A549 (cell line): ENCODE measurements at regions not wholly inside any gene's neighbourhood (a gene's known extent, or its start where the extent isn't known, plus 50 kb on each side); places are given as distances from the start of the nearest gene placed in this dataset.
A peak's percentile ranks its signal among the peaks of the same experiment; 100 is the strongest.

Experiments
- ATAC-seq, 2 experiments: fragments of 200-7000 bp in 1 of 2; fragments of >200 bp in 1 of 2; cut with Nextera tagmentation in 1 of 2; cut with Tn5 transposase in 1 of 2; 3 replicates each; pipeline versions ENCODE4 v1.8.0 to v1.9.1; 2018 to 2020; ENCODE audit warnings: mild to moderate bottlenecking in 1 of 2, moderate library complexity in 1 of 2
- CTCF ChIA-PET: fragments of 300-600 bp; sonication (Branson Sonifier 250); formaldehyde crosslinking; extraction: SDS; loops from one replicate; lab custom pipeline; 2021; ENCODE audit warnings: antibody characterized with exemption, inconsistent platforms; lab: Yijun Ruan, JAX
- POLR2A ChIA-PET: fragments of 350-600 bp; formaldehyde crosslinking; extraction: SDS; loops from one replicate; lab custom pipeline; 2021; ENCODE audit warnings: antibody characterized with exemption, inconsistent platforms; lab: Yijun Ruan, JAX
- DNase-seq, 2 experiments: peaks; one replicate each; pipeline versions ENCODE4 v3.0.0 to v3.0.0-alpha.2; 2011 to 2016; ENCODE audit warnings: low read depth in 1 of 2, low spot score in 1 of 2
- FAIRE-seq: peaks from 2 replicates; lab custom pipeline; 2011; peaks lifted over from hg19 to GRCh38; lab: Jason Lieb, UNC
- H3K27ac ChIP-seq, 2 experiments: fragments of >200 bp; sonication (Bioruptor Twin); formaldehyde crosslinking; 3 replicates each; pipeline ENCODE4 v1.5.1; 2016 to 2017
- H3K4me1 ChIP-seq: fragments of >200 bp; sonication (Bioruptor Twin); formaldehyde crosslinking; 3 replicates; pipeline ENCODE4 v1.6.1; 2016
- H3K4me2 ChIP-seq: fragments of >200 bp; sonication (Bioruptor Twin); formaldehyde crosslinking; 3 replicates; pipeline ENCODE4 v1.6.1; 2016
- H3K4me3 ChIP-seq: fragments of >200 bp; sonication (Bioruptor Twin); formaldehyde crosslinking; 3 replicates; pipeline ENCODE4 v1.5.1; 2016
- H3K9me3 ChIP-seq: fragments of >200 bp; sonication (Bioruptor Twin); formaldehyde crosslinking; 3 replicates; pipeline ENCODE4 v1.6.1; 2016
- CHD4 ChIP-seq: fragments of 200-600 bp; sonication (generic); IDR thresholded peaks from 2 replicates; pipeline ENCODE4 v1.6.1; 2016; ENCODE audit warnings: antibody characterized with exemption, mild to moderate bottlenecking, borderline replicate concordance
- ESRRA ChIP-seq: fragments of 150-350 bp; IDR thresholded peaks from 2 replicates; pipeline ENCODE4 v1.6.1; 2014; ENCODE audit warnings: mild to moderate bottlenecking, low read length, borderline replicate concordance
- GATA3 ChIP-seq: IDR thresholded peaks from 2 replicates; pipeline ENCODE4 v1.6.1; 2012; ENCODE audit warnings: borderline replicate concordance
- HOXB13 ChIP-seq: fragments of 250-450 bp; sonication (Bioruptor Pico); IDR thresholded peaks from 2 replicates; pipeline ENCODE4 v1.5.0; 2020; ENCODE audit warnings: low read depth, mild to moderate bottlenecking, moderate library complexity
- JUN ChIP-seq, 2 experiments: fragments of >200 bp; sonication (Bioruptor Twin); formaldehyde crosslinking; IDR thresholded peaks; 2 replicates in 1 of 2; 3 replicates in 1 of 2; pipeline ENCODE4 v1.6.1; 2016 to 2017
- POLR2A ChIP-seq: IDR thresholded peaks from 2 replicates; pipeline ENCODE4 v1.6.1; 2012; ENCODE audit warnings: mild to moderate bottlenecking, low read length
- RAD21 ChIP-seq, 2 experiments: fragments of >200 bp in 1 of 2; sonication (Bioruptor Twin) in 1 of 2; formaldehyde crosslinking in 1 of 2; IDR thresholded peaks in 1 of 2; conservative IDR thresholded peaks in 1 of 2; 2 replicates in 1 of 2; 3 replicates in 1 of 2; pipeline ENCODE4 v1.6.1; 2012 to 2018; ENCODE audit warnings: inconsistent platforms in 1 of 2
- RARB ChIP-seq: fragments of 250-450 bp; sonication (Bioruptor Pico); IDR thresholded peaks from 2 replicates; pipeline ENCODE4 v1.8.0; 2021; ENCODE audit warnings: mild to moderate bottlenecking, moderate library complexity
- TFCP2L1 ChIP-seq: fragments of 250-450 bp; sonication (Bioruptor Pico); IDR thresholded peaks from 2 replicates; pipeline ENCODE4 v1.5.0; 2021; ENCODE audit warnings: mild to moderate bottlenecking
- TP53 ChIP-seq: fragments of 250-450 bp; sonication (Bioruptor Pico); IDR thresholded peaks from 2 replicates; pipeline ENCODE4 v1.5.0; 2021; ENCODE audit warnings: mild to moderate bottlenecking, moderate library complexity
- ZC3H11A ChIP-seq: fragments of 450-650 bp; IDR thresholded peaks from 2 replicates; pipeline ENCODE4 v1.6.1; 2014; ENCODE audit warnings: antibody characterized with exemption, mild to moderate bottlenecking
- WGBS: methylation state at CpG from one replicate; pipeline ENCODE4 v1.1.6; 2017; ENCODE audit errors: missing lambda C conversion rate; 5-methylcytosine and 5-hydroxymethylcytosine counted together
- TF ChIP-seq, protein P1 (sequence below): fragments of 200-600 bp; sonication (generic); IDR thresholded peaks from 2 replicates; pipeline ENCODE4 v1.6.1; 2016; ENCODE audit warnings: antibody characterized with exemption, mild to moderate bottlenecking, moderate library complexity
- TF ChIP-seq, protein P2 (sequence below): IDR thresholded peaks from 2 replicates; pipeline ENCODE4 v1.6.1; 2012; ENCODE audit warnings: low read depth, borderline replicate concordance
- TF ChIP-seq, protein P3 (sequence below): fragments of >200 bp; sonication (Bioruptor Twin); formaldehyde crosslinking; IDR thresholded peaks from 2 replicates; pipeline ENCODE4 v1.6.1; 2016

DNA sequence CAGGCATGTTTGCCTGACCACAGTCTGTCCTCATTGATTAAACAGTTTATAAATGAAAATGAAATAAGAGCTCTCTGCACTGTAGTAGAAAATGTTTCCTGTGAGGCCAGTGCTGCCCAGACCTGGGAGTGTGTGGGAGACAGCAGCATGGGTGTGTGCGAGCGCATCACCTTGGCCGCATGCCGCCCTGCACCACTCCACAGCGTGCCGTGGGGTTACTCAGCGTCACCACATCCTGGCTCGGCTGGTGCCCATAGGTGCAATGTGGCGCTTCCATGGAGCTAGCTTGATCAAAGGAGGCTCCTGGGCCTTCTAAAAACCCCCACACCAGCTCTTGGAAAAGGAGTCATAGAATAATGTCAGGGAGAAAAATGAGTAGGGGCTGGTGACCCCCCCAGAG, 76.0 kb upstream of the EPC2 start (continued):
- TF ChIP-seq, protein P1, sequence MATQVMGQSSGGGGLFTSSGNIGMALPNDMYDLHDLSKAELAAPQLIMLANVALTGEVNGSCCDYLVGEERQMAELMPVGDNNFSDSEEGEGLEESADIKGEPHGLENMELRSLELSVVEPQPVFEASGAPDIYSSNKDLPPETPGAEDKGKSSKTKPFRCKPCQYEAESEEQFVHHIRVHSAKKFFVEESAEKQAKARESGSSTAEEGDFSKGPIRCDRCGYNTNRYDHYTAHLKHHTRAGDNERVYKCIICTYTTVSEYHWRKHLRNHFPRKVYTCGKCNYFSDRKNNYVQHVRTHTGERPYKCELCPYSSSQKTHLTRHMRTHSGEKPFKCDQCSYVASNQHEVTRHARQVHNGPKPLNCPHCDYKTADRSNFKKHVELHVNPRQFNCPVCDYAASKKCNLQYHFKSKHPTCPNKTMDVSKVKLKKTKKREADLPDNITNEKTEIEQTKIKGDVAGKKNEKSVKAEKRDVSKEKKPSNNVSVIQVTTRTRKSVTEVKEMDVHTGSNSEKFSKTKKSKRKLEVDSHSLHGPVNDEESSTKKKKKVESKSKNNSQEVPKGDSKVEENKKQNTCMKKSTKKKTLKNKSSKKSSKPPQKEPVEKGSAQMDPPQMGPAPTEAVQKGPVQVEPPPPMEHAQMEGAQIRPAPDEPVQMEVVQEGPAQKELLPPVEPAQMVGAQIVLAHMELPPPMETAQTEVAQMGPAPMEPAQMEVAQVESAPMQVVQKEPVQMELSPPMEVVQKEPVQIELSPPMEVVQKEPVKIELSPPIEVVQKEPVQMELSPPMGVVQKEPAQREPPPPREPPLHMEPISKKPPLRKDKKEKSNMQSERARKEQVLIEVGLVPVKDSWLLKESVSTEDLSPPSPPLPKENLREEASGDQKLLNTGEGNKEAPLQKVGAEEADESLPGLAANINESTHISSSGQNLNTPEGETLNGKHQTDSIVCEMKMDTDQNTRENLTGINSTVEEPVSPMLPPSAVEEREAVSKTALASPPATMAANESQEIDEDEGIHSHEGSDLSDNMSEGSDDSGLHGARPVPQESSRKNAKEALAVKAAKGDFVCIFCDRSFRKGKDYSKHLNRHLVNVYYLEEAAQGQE = no peak
- TF ChIP-seq, protein P2, sequence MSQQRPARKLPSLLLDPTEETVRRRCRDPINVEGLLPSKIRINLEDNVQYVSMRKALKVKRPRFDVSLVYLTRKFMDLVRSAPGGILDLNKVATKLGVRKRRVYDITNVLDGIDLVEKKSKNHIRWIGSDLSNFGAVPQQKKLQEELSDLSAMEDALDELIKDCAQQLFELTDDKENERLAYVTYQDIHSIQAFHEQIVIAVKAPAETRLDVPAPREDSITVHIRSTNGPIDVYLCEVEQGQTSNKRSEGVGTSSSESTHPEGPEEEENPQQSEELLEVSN = no peak
- TF ChIP-seq POLR2A = no peak
- no peak for TF ChIP-seq ESRRA
- no peak for TF ChIP-seq TFCP2L1 (CRISPR knock-in tag)
- TF ChIP-seq ZC3H11A = no peak

DNA sequence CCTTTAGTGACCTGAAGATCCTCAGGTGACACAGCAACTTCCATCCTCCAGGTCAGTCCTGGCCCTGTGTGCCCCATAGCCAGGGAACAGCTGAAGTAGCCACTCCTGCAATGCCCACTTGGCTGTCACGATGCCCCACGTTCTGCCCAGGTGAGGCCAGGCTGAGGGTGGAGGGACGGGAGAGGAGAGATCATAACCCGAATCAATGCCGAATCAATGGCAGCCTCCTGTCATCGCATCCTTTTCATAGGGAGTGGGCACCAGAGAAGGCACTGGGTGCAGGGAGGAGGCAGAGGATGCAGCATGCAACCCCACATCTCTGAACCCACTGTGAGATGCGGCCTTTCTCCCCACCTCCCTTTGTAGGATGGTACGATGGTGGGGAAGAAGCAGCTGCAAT, 75.3 kb upstream of the EPC2 start:
- POLR2A ChIA-PET = no interaction called here
- WGBS = 59% methylated on average over 8 of the region's 8 CpGs
- CTCF ChIA-PET = no interaction called here
- FAIRE-seq = no peak
- H3K9me3 ChIP-seq = no peaks in the 10 kb centered on the region
- no peak overlapping the region for H3K4me3 ChIP-seq
- no peaks in the 10 kb centered on the region for H3K4me1 ChIP-seq
- DNase-seq = no peak
- ATAC-seq = no peak
- TF ChIP-seq CHD4 = no peak
- TF ChIP-seq RARB (CRISPR knock-in tag) = no peak
- TF ChIP-seq POLR2A = 0 out of 2 replicates have a peak, but pooled peaks have one; percentile 11
- no peak overlapping the region for H3K4me2 ChIP-seq
- no peak overlapping the region for H3K27ac ChIP-seq

DNA sequence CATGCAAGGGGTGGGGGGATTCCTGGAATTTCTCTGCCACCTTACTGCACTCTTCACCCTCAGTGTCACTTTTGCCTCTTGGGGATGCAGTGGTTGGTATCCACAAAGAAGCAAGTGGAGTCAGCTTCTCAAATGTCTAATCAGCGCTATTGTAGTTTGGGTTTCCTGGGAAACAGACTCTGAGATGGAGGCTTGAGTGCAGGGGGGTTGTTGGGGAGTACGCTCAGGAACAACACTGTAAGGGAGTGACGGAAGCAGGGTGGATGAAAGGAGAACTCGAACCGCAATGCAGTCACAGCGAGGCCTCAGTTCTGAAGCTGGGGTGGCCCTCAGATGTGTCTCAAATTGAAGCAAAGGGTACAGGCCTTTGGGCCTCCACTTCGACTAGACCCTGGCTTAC, 73.6 kb upstream of the EPC2 start:
- no peak overlapping the region for H3K27ac ChIP-seq
- TF ChIP-seq, protein P1 = no peak
- TF ChIP-seq GATA3 = no peak
- TF ChIP-seq JUN (IDR thresholded peaks at IDR 0.05) = no peak
- TF ChIP-seq, protein P3, sequence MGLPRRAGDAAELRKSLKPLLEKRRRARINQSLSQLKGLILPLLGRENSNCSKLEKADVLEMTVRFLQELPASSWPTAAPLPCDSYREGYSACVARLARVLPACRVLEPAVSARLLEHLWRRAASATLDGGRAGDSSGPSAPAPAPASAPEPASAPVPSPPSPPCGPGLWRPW = no peak
- no peak for TF ChIP-seq RAD21 (conservative IDR thresholded peaks at IDR 0.05 in 1 of 2, IDR thresholded peaks at IDR 0.05 in 1 of 2)
- TF ChIP-seq TP53 (CRISPR knock-in tag) = no peak
- TF ChIP-seq HOXB13 (CRISPR knock-in tag) = no peak
- WGBS = 52% methylated on average over 7 of the region's 7 CpGs
- no peaks in the 10 kb centered on the region for H3K4me1 ChIP-seq
- CTCF ChIA-PET = interaction anchor here (0.6 kb wide), 1 partner anchor 41 kb away, joined by 3 read pairs; no protein-coding TSS in a partner anchor
- POLR2A ChIA-PET = no interaction called here
- ATAC-seq (no peak), DNase-seq (no peak), FAIRE-seq (no peak)
- H3K4me3 ChIP-seq = no peak overlapping the region
- no peaks in the 10 kb centered on the region for H3K9me3 ChIP-seq
- H3K4me2 ChIP-seq = no peak overlapping the region
